Endodermal cell (in vitro differentiated cells): ENCODE measurements at regions not wholly inside any gene's neighbourhood (a gene's known extent, or its start where the extent isn't known, plus 50 kb on each side); places are given as distances from the start of the nearest gene placed in this dataset.
"Not testable (repeated sequence)": the region's sequence is repeated elsewhere in the genome, so short reads cannot be mapped to it uniquely, and the experiment has no call there.

Source experiments
- DNase-seq: peaks from one replicate; pipeline ENCODE4 v3.0.0-alpha.2; 2017
- H3K27ac ChIP-seq: 2 replicates; pipeline ENCODE4 v1.5.1; 2013; ENCODE audit warnings: mild to moderate bottlenecking, low read depth, low read length, moderate library complexity
- H3K27me3 ChIP-seq: 2 replicates; pipeline ENCODE4 v1.6.1; 2013; ENCODE audit warnings: mild to moderate bottlenecking, low read length, moderate library complexity; ENCODE audit not compliant: insufficient read depth, control insufficient read depth, poor library complexity, severe bottlenecking
- H3K36me3 ChIP-seq: 2 replicates; pipeline ENCODE4 v1.7.0; 2013; ENCODE audit warnings: mild to moderate bottlenecking, low read length, moderate library complexity; ENCODE audit not compliant: control insufficient read depth, insufficient read depth
- H3K4me1 ChIP-seq: one replicate; pipeline ENCODE4 v1.7.0; 2013; ENCODE audit warnings: low read length; ENCODE audit not compliant: control insufficient read depth, insufficient read depth
- H3K4me3 ChIP-seq: 2 replicates; pipeline ENCODE4 v1.5.1; 2013; ENCODE audit warnings: mild to moderate bottlenecking, low read length, moderate library complexity
- H3K9ac ChIP-seq: 2 replicates; pipeline ENCODE4 v1.6.1; 2013; ENCODE audit warnings: mild to moderate bottlenecking, low read length, moderate library complexity; ENCODE audit not compliant: poor library complexity, severe bottlenecking; ENCODE audit errors: extremely low read depth
- H3K9me3 ChIP-seq: 2 replicates; pipeline ENCODE4 v1.6.1; 2013; ENCODE audit warnings: mild to moderate bottlenecking, low read length, moderate library complexity; ENCODE audit not compliant: control insufficient read depth
- H3K27ac Mint-ChIP-seq: 2 replicates; pipeline ENCODE4 v1.8.0; 2020; ENCODE audit warnings: mixed read lengths
- H3K27me3 Mint-ChIP-seq: 2 replicates; pipeline ENCODE4 v1.8.0; 2021; ENCODE audit warnings: mild to moderate bottlenecking, mixed read lengths; ENCODE audit not compliant: insufficient read depth
- H3K36me3 Mint-ChIP-seq: 2 replicates; pipeline ENCODE4 v1.8.0; 2020; ENCODE audit warnings: low read depth, mixed read lengths
- H3K4me1 Mint-ChIP-seq: 2 replicates; pipeline ENCODE4 v1.8.0; 2020; ENCODE audit warnings: mixed read lengths
- H3K4me3 Mint-ChIP-seq: 2 replicates; pipeline ENCODE4 v1.8.0; 2020; ENCODE audit warnings: mild to moderate bottlenecking, moderate library complexity, mixed read lengths
- H3K9me3 Mint-ChIP-seq: 2 replicates; pipeline ENCODE4 v1.8.0; 2020; ENCODE audit warnings: mild to moderate bottlenecking, mixed read lengths
- WGBS, 2 experiments: methylation state at CpG; one replicate each; pipeline versions ENCODE4 v1.1.5 to v1.1.7; 2013; ENCODE audit warnings: missing lambda C conversion rate in 2 of 2, mixed read lengths in 1 of 2; ENCODE audit not compliant: insufficient coverage in 1 of 2, insufficient read length in 1 of 2; 5-methylcytosine and 5-hydroxymethylcytosine counted together
- TF ChIP-seq, protein P1 (sequence below): fragments of 200-600 bp; sonication (generic); conservative IDR thresholded peaks from 2 replicates; pipeline ENCODE4 v1.5.0; 2021; ENCODE audit warnings: antibody characterized with exemption, mild to moderate bottlenecking

DNA sequence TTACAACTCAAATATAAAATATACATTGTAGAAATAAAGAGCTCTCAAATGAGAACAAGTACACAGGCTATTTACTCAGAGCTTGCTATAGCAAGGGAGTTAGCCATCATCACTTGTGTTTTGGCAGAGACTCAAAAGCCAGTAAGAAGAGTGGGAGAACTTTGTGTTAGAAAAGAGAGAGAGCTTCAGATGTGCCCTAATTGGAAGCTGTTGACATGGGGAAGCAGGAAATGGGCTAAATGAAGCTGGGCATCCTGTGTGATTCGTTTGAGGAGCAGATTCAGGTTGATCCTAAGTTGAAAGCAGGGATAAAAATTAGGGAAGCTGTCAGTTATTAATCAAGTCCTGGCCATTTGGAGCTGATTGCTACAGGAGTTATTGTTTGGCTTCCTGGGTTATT is 207.4 kb upstream of the MAOA start:
- no peak overlapping the region for H3K27ac ChIP-seq
- peaks cover 50% of the 10 kb centered on the region for H3K9me3 ChIP-seq
- TF ChIP-seq, protein P1, sequence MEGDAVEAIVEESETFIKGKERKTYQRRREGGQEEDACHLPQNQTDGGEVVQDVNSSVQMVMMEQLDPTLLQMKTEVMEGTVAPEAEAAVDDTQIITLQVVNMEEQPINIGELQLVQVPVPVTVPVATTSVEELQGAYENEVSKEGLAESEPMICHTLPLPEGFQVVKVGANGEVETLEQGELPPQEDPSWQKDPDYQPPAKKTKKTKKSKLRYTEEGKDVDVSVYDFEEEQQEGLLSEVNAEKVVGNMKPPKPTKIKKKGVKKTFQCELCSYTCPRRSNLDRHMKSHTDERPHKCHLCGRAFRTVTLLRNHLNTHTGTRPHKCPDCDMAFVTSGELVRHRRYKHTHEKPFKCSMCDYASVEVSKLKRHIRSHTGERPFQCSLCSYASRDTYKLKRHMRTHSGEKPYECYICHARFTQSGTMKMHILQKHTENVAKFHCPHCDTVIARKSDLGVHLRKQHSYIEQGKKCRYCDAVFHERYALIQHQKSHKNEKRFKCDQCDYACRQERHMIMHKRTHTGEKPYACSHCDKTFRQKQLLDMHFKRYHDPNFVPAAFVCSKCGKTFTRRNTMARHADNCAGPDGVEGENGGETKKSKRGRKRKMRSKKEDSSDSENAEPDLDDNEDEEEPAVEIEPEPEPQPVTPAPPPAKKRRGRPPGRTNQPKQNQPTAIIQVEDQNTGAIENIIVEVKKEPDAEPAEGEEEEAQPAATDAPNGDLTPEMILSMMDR, result no peak
- Mint-ChIP-seq H3K36me3 (peaks cover 28% of the 10 kb centered on the region), H3K27me3 (no peaks in the 10 kb centered on the region), H3K27ac (no peak overlapping the region), H3K4me1 (peaks cover 8% of the 10 kb centered on the region), H3K9me3 (peaks cover 55% of the 10 kb centered on the region), H3K4me3 (no peak overlapping the region)
- H3K27me3 ChIP-seq, result no peaks in the 10 kb centered on the region
- no peak for DNase-seq
- WGBS, 2 experiments, result 86% methylated on average over 1 of the region's 1 CpG; no CpG with 5 or more reads in 1 of the 2 experiments
- H3K9ac ChIP-seq, result no peak overlapping the region
- H3K4me1 ChIP-seq, result no peaks in the 10 kb centered on the region
- no peak overlapping the region for H3K4me3 ChIP-seq
- H3K36me3 ChIP-seq, result no peaks in the 10 kb centered on the region

- Mint-ChIP-seq H3K9me3 (peaks cover 72% of the 10 kb centered on the region), H3K4me3 (no peak overlapping the region), H3K27me3 (no peaks in the 10 kb centered on the region), H3K27ac (peak overlapping the region; percentile 90), H3K4me1 (peaks cover 8% of the 10 kb centered on the region), H3K36me3 (peaks cover 33% of the 10 kb centered on the region)
- Histone ChIP-seq H3K4me1 (no peaks in the 10 kb centered on the region), H3K27me3 (no peaks in the 10 kb centered on the region), H3K4me3 (peak overlapping the region; percentile 29), H3K9ac (no peak overlapping the region), H3K9me3 (peaks cover 59% of the 10 kb centered on the region), H3K36me3 (no peaks in the 10 kb centered on the region), H3K27ac (no peak overlapping the region)
- TF ChIP-seq, protein P1, result no peak
- 47% methylated on average over 3 of the region's 4 CpGs; no CpG with 5 or more reads in 1 of the 2 experiments for WGBS, 2 experiments
- DNase-seq, result peak; percentile 57
Measured at GRCh38 chrX:43450355-43450754, 205.7 kb upstream of the MAOA start.

GRCh38 chrX:43451976-43452686 is 204.0 kb upstream of the MAOA start:
- DNase-seq, H3K36me3 ChIP-seq, H3K27me3 Mint-ChIP-seq, H3K4me3 Mint-ChIP-seq, H3K27ac Mint-ChIP-seq, H3K9ac ChIP-seq, H3K27ac ChIP-seq, H3K27me3 ChIP-seq, H3K4me1 ChIP-seq: not testable (repeated sequence)
- 100% methylated on average over 2 of the region's 4 CpGs; no CpG with 5 or more reads in 1 of the 2 experiments for WGBS, 2 experiments
- peaks cover 59% of the 10 kb centered on the region for H3K9me3 ChIP-seq
- peak overlapping the region; percentile 68 for H3K4me3 ChIP-seq
- Mint-ChIP-seq H3K4me1 (peaks cover 21% of the 10 kb centered on the region), H3K36me3 (peaks cover 38% of the 10 kb centered on the region), H3K9me3 (peaks cover 74% of the 10 kb centered on the region)
